ENCODE measurements at regions not wholly inside any gene's neighbourhood (a gene's known extent, or its start where the extent isn't known, plus 50 kb on each side); places are given as distances from the start of the nearest gene placed in this dataset.
"Not testable (repeated sequence)": the region's sequence is repeated elsewhere in the genome, so short reads cannot be mapped to it uniquely, and the experiment has no call there.

- H3K9me3 ChIP-seq, result no peaks in the 10 kb centered on the region
- H3K4me1 ChIP-seq, result no peaks in the 10 kb centered on the region
- no peak overlapping the region for H3K4me3 ChIP-seq
- no peak overlapping the region for H3K27ac ChIP-seq
- H3K36me3 ChIP-seq, result no peaks in the 10 kb centered on the region
- TF ChIP-seq CTCF (IDR thresholded peaks at IDR 0.05 in 4 of 5, conservative IDR thresholded peaks at IDR 0.05 in 1 of 5) (no peak), POLR2A (IDR thresholded peaks at IDR 0.05) (no peak)
- ATAC-seq (no peak), DNase-seq (no peak)
- intact Hi-C loops (cut with DNase I; ENCODE audit: low total_unique reads) (no loop called here), in situ Hi-C loops (cut with MboI; ENCODE audit: low sequenced_read_pairs in 4 of 4) (no loop called here)
- no peaks in the 10 kb centered on the region for H3K27me3 ChIP-seq
Measured at GRCh38 chr1:157319567-157319966, 181.4 kb upstream of the ETV3 start.

GRCh38 chr1:157317229-157317628, 179.0 kb upstream of the ETV3 start:
- H3K4me3 ChIP-seq; H3K27me3 ChIP-seq; H3K27ac ChIP-seq; in situ Hi-C loops (cut with MboI; ENCODE audit: low sequenced_read_pairs in 4 of 4); H3K9me3 ChIP-seq; intact Hi-C loops (cut with DNase I; ENCODE audit: low total_unique reads); H3K36me3 ChIP-seq; DNase-seq; H3K4me1 ChIP-seq; ATAC-seq: not testable (repeated sequence)

GRCh38 chr1:157315544-157315943, 177.3 kb upstream of the ETV3 start:
- DNase-seq, result no peak
- Histone ChIP-seq H3K27me3 (no peaks in the 10 kb centered on the region), H3K27ac (no peak overlapping the region), H3K36me3 (no peaks in the 10 kb centered on the region), H3K9me3 (no peaks in the 10 kb centered on the region), H3K4me1 (no peaks in the 10 kb centered on the region), H3K4me3 (no peak overlapping the region)
- intact Hi-C loops (cut with DNase I; ENCODE audit: low total_unique reads) (no loop called here), in situ Hi-C loops (cut with MboI; ENCODE audit: low sequenced_read_pairs in 4 of 4) (no loop called here)
- ATAC-seq, result no peak
- TF ChIP-seq POLR2A (IDR thresholded peaks at IDR 0.05) (no peak), CTCF (IDR thresholded peaks at IDR 0.05 in 4 of 5, conservative IDR thresholded peaks at IDR 0.05 in 1 of 5) (no peak)

GRCh38 chr1:157314408-157314807, 176.2 kb upstream of the ETV3 start:
- Histone ChIP-seq H3K27me3 (no peaks in the 10 kb centered on the region), H3K27ac (no peak overlapping the region), H3K4me3 (no peak overlapping the region), H3K4me1 (no peaks in the 10 kb centered on the region), H3K36me3 (no peaks in the 10 kb centered on the region), H3K9me3 (no peaks in the 10 kb centered on the region)
- ATAC-seq (no peak), DNase-seq (no peak)
- in situ Hi-C loops (cut with MboI; ENCODE audit: low sequenced_read_pairs in 4 of 4), result no loop called here
- intact Hi-C loops (cut with DNase I; ENCODE audit: low total_unique reads), result no loop called here
- TF ChIP-seq CTCF (IDR thresholded peaks at IDR 0.05 in 4 of 5, conservative IDR thresholded peaks at IDR 0.05 in 1 of 5) (no peak), POLR2A (IDR thresholded peaks at IDR 0.05) (no peak)

GRCh38 chr1:157313240-157313807, 175.1 kb upstream of the ETV3 start:
- Histone ChIP-seq H3K27me3 (no peaks in the 10 kb centered on the region), H3K36me3 (no peaks in the 10 kb centered on the region), H3K27ac (no peak overlapping the region), H3K9me3 (no peaks in the 10 kb centered on the region), H3K4me3 (no peak overlapping the region), H3K4me1 (no peaks in the 10 kb centered on the region)
- no peak for DNase-seq
- in situ Hi-C loops (cut with MboI; ENCODE audit: low sequenced_read_pairs in 4 of 4) (no loop called here), intact Hi-C loops (cut with DNase I; ENCODE audit: low total_unique reads) (no loop called here)
- ATAC-seq, result no peak
- TF ChIP-seq POLR2A (IDR thresholded peaks at IDR 0.05), result no peak
- no peak for TF ChIP-seq CTCF (IDR thresholded peaks at IDR 0.05 in 4 of 5, conservative IDR thresholded peaks at IDR 0.05 in 1 of 5)

Measured in gastrocnemius medialis (tissue), 4 donors.